OCI-LY1 (cell line): ENCODE measurements at regions not wholly inside any gene's neighbourhood (a gene's known extent, or its start where the extent isn't known, plus 50 kb on each side); places are given as distances from the start of the nearest gene placed in this dataset.
"Not testable (repeated sequence)": the region's sequence is repeated elsewhere in the genome, so short reads cannot be mapped to it uniquely, and the experiment has no call there.

Source experiments
- H2AFZ ChIP-seq: fragments of 200-600 bp; sonication (generic), shearing (Covaris generic); 2 replicates; pipeline ENCODE4 v1.6.0; 2014; ENCODE audit warnings: antibody characterized with exemption, mild to moderate bottlenecking, low read length
- H3F3A ChIP-seq: fragments of 200-600 bp; sonication (generic), shearing (Covaris generic); 2 replicates; pipeline ENCODE4 v1.6.0; 2014; ENCODE audit warnings: mild to moderate bottlenecking, antibody characterized with exemption, low read length, moderate library complexity; ENCODE audit not compliant: insufficient read depth
- H3K27ac ChIP-seq: fragments of 200-600 bp; sonication (generic); 2 replicates; pipeline ENCODE4 v1.5.1; 2014; ENCODE audit warnings: low read length, mixed run types, mild to moderate bottlenecking, low read depth; ENCODE audit not compliant: poor library complexity, severe bottlenecking
- H3K27me3 ChIP-seq: fragments of 200-600 bp; sonication (generic); 2 replicates; pipeline ENCODE4 v1.6.0; 2014; ENCODE audit warnings: antibody characterized with exemption, mild to moderate bottlenecking, low read length, moderate library complexity; ENCODE audit not compliant: insufficient read depth
- H3K36me3 ChIP-seq: fragments of 200-600 bp; sonication (generic); 2 replicates; pipeline ENCODE4 v1.6.1; 2014; ENCODE audit warnings: mild to moderate bottlenecking, antibody characterized with exemption, low read length, moderate library complexity, mixed read lengths; ENCODE audit not compliant: insufficient read depth
- H3K4me1 ChIP-seq: fragments of 200-600 bp; sonication (generic); 2 replicates; pipeline ENCODE4 v1.5.1; 2014; ENCODE audit warnings: mild to moderate bottlenecking, low read length, moderate library complexity; ENCODE audit not compliant: insufficient read depth, severe bottlenecking
- H3K4me2 ChIP-seq: fragments of 200-600 bp; sonication (generic), shearing (Covaris generic); 2 replicates; pipeline ENCODE4 v1.6.1; 2014; ENCODE audit warnings: low read length
- H3K4me3 ChIP-seq: fragments of 200-600 bp; sonication (generic); 2 replicates; pipeline ENCODE4 v1.5.1; 2014; ENCODE audit warnings: low read length, low read depth, mild to moderate bottlenecking, mixed read lengths; ENCODE audit not compliant: poor library complexity, severe bottlenecking
- H3K79me2 ChIP-seq: fragments of 200-600 bp; shearing (Covaris generic); 2 replicates; pipeline ENCODE4 v1.6.1; 2016; ENCODE audit warnings: mixed run types, low read length, mixed read lengths; ENCODE audit not compliant: insufficient read depth
- H3K9ac ChIP-seq: fragments of 200-600 bp; sonication (generic), shearing (Covaris generic); 2 replicates; pipeline ENCODE4 v1.6.1; 2014; ENCODE audit warnings: mild to moderate bottlenecking, low read length, mixed read lengths
- H3K9me2 ChIP-seq: fragments of 200-600 bp; sonication (generic), shearing (Covaris generic); 2 replicates; pipeline ENCODE4 v1.6.1; 2014; ENCODE audit warnings: low read depth, mild to moderate bottlenecking, low read length, mixed read lengths
- H3K9me3 ChIP-seq: fragments of 200-600 bp; shearing (Covaris generic); 2 replicates; pipeline ENCODE4 v1.6.1; 2014; ENCODE audit warnings: low read length, mixed read lengths
- H4K20me1 ChIP-seq: fragments of 200-600 bp; sonication (generic), shearing (Covaris generic); 2 replicates; pipeline ENCODE4 v1.6.0; 2016; ENCODE audit warnings: mild to moderate bottlenecking, low read length; ENCODE audit not compliant: insufficient read depth
- EZH2 ChIP-seq: fragments of 200-600 bp; sonication (generic), shearing (Covaris generic); IDR thresholded peaks from 2 replicates; pipeline ENCODE4 v1.8.0; 2017; ENCODE audit warnings: borderline replicate concordance, mixed run types, mild to moderate bottlenecking, antibody characterized with exemption, low read length, moderate library complexity, mixed read lengths
- TF ChIP-seq, protein P1 (sequence below): fragments of 200-600 bp; sonication (generic), shearing (Covaris generic); IDR thresholded peaks from 2 replicates; pipeline ENCODE4 v1.5.1; 2017; ENCODE audit warnings: mild to moderate bottlenecking, antibody characterized with exemption, low read length, moderate library complexity, mixed read lengths

DNA sequence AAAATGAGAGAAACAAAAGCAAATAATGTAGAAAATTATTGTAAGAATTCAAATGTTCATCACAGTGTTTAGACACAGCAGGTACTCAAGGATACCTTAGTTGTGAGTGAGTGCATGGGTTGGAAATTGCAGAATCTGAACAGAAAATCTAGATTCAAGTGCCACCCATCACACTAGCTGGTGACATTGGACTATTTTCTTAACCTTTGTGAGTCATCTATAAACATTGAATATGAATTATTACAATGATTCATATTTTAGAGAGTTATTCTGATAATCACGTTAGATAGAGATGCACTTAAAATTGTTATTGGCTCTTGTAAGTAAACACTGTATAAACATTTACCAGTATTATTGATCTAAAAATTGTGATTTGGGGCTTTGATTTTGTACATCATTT is 1113.1 kb downstream of the STIM2 start:
- Histone ChIP-seq H3K27ac (no peak overlapping the region), H4K20me1 (no peaks in the 10 kb centered on the region), H3K4me3 (no peak overlapping the region), H3K27me3 (no peaks in the 10 kb centered on the region), H3K9me2 (no peaks in the 10 kb centered on the region), H3K36me3 (no peaks in the 10 kb centered on the region), H3K4me1 (no peaks in the 10 kb centered on the region), H3K4me2 (no peak overlapping the region), H3K9ac (no peak overlapping the region), H3K79me2 (no peaks in the 10 kb centered on the region), H3K9me3 (no peaks in the 10 kb centered on the region), H3F3A (no peaks in the 10 kb centered on the region), H2AFZ (no peak overlapping the region)
- TF ChIP-seq, protein P1, sequence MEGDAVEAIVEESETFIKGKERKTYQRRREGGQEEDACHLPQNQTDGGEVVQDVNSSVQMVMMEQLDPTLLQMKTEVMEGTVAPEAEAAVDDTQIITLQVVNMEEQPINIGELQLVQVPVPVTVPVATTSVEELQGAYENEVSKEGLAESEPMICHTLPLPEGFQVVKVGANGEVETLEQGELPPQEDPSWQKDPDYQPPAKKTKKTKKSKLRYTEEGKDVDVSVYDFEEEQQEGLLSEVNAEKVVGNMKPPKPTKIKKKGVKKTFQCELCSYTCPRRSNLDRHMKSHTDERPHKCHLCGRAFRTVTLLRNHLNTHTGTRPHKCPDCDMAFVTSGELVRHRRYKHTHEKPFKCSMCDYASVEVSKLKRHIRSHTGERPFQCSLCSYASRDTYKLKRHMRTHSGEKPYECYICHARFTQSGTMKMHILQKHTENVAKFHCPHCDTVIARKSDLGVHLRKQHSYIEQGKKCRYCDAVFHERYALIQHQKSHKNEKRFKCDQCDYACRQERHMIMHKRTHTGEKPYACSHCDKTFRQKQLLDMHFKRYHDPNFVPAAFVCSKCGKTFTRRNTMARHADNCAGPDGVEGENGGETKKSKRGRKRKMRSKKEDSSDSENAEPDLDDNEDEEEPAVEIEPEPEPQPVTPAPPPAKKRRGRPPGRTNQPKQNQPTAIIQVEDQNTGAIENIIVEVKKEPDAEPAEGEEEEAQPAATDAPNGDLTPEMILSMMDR: no peak
- no peak for TF ChIP-seq EZH2

DNA sequence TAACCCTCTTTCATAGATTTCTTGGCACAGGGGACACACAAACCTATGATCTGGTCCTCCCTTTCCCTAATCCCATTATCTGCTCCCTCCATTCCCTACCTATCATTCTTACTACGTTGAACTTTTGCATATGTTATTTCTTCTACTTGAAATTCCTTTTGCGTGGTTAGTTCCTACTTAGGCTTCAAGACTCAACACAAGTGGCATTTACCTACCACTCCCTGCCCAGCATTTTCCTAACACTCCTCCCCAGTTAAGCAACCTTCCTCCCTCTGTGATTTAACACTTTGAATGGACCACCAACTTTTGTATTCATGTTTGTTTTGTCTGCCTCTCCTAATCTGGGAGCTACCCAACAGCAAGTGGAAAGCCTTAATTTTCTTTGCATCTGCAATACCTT is 1113.7 kb downstream of the STIM2 start:
- Histone ChIP-seq H3F3A (no peaks in the 10 kb centered on the region), H3K4me2 (no peak overlapping the region), H3K9me3 (no peaks in the 10 kb centered on the region), H3K27ac (no peak overlapping the region), H3K9me2 (no peaks in the 10 kb centered on the region), H3K36me3 (no peaks in the 10 kb centered on the region), H3K4me1 (no peaks in the 10 kb centered on the region), H3K4me3 (no peak overlapping the region), H2AFZ (no peak overlapping the region), H3K9ac (no peak overlapping the region), H4K20me1 (no peaks in the 10 kb centered on the region), H3K27me3 (no peaks in the 10 kb centered on the region), H3K79me2 (no peaks in the 10 kb centered on the region)
- TF ChIP-seq, protein P1: no peak
- TF ChIP-seq EZH2: no peak

DNA sequence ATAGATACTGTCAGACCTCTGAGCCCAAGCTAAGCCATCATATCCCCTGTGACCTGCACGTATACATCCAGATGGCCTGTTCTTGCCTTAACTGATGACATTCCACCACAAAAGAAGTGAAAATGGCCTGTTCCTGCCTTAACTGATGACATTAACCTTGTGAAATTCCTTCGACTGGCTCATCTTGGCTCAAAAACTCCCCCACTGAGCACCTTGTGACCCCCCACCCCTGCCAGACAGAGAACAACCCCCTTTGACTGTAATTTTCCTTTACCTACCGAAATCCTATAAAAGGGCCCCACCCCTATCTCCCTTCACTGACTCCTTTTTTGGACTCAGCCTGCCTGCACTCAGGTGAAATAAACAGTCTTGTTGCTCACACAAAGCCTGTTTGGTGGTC is 1114.2 kb downstream of the STIM2 start:
- not testable (repeated sequence) for H3K27me3 ChIP-seq, H3K4me2 ChIP-seq, H3K27ac ChIP-seq, H2AFZ ChIP-seq, H3K9ac ChIP-seq, H3K4me3 ChIP-seq, H4K20me1 ChIP-seq, H3K9me3 ChIP-seq, H3K4me1 ChIP-seq, H3F3A ChIP-seq, H3K79me2 ChIP-seq, H3K36me3 ChIP-seq, H3K9me2 ChIP-seq

DNA sequence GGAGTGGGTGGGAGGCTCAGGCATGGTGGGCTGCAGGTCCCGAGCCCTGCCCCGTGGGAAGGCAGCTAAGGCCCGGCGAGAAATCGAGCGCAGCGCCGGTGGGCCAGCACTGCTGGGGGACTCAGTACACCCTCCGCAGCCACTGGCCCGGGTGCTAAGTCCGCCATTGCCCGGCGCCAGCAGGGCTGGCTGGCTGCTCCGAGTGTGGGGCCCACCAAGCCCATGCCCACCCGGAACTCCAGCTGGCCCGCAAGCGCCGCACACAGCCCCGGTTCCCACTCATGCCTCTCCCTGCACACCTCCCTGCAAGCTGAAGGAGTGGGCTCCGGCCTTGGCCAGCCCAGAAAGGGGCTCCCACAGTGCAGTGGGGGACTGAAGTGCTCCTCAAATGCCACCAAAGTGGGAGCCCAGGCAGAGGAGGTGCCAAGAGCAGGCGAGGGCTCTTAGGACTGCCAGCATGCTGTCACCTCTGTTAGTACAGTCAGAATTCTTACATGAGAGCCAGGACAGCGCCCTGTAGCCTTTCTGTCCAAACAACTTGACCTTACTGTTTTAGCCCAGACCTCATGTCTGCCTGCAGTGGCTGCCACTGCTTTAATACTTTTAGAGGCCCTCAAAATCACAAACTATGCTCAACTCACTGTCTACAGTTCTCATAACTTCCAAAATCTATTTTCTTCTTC is 1117.9 kb downstream of the STIM2 start:
- not testable (repeated sequence) for H3K9ac ChIP-seq, H3K9me3 ChIP-seq, H2AFZ ChIP-seq, H3K79me2 ChIP-seq, H3K36me3 ChIP-seq, H3K4me1 ChIP-seq, H4K20me1 ChIP-seq, H3F3A ChIP-seq, H3K9me2 ChIP-seq, H3K27ac ChIP-seq, H3K27me3 ChIP-seq, H3K4me2 ChIP-seq, H3K4me3 ChIP-seq
